ENCODE measurements at regions not wholly inside any gene's neighbourhood (a gene's known extent, or its start where the extent isn't known, plus 50 kb on each side); places are given as distances from the start of the nearest gene placed in this dataset.
"Not testable (repeated sequence)": the region's sequence is repeated elsewhere in the genome, so short reads cannot be mapped to it uniquely, and the experiment has no call there.

GRCh38 chr12:9311454-9311853, 103.3 kb upstream of the PZP start:
- CTCF ChIA-PET; H3K27ac Mint-ChIP-seq; H3K27me3 ChIP-seq (ENCODE audit: control insufficient read depth in 1 of 2, insufficient read depth in 2 of 2, low read length in 2 of 2); DNase-seq; H3K27me3 Mint-ChIP-seq; H3K36me3 ChIP-seq (ENCODE audit: insufficient read depth, low read length); H3K36me3 Mint-ChIP-seq (ENCODE audit: low read depth); H3K9me3 Mint-ChIP-seq; ATAC-seq (ENCODE audit: poor library complexity); H3K9me3 ChIP-seq (ENCODE audit: control insufficient read depth in 1 of 2, insufficient read depth in 1 of 2, low read length in 2 of 2); POLR2A ChIA-PET; H3K27ac ChIP-seq (ENCODE audit: low read depth in 1 of 2, low read length in 2 of 2); H3K4me3 Mint-ChIP-seq; H3K4me1 Mint-ChIP-seq (ENCODE audit: low read depth); H3K4me1 ChIP-seq (ENCODE audit: insufficient read depth, low read length); intact Hi-C loops (cut with DNase I, micrococcal nuclease); H3K4me3 ChIP-seq (ENCODE audit: low read length): not testable (repeated sequence)

- H3K4me3 Mint-ChIP-seq; intact Hi-C loops (cut with DNase I, micrococcal nuclease); DNase-seq; ATAC-seq (ENCODE audit: poor library complexity); POLR2A ChIA-PET; H3K27ac Mint-ChIP-seq; H3K9me3 Mint-ChIP-seq; H3K36me3 ChIP-seq (ENCODE audit: insufficient read depth, low read length); H3K27me3 ChIP-seq (ENCODE audit: control insufficient read depth in 1 of 2, insufficient read depth in 2 of 2, low read length in 2 of 2); CTCF ChIA-PET; H3K27ac ChIP-seq (ENCODE audit: low read depth in 1 of 2, low read length in 2 of 2); H3K27me3 Mint-ChIP-seq; H3K4me3 ChIP-seq (ENCODE audit: low read length); H3K4me1 ChIP-seq (ENCODE audit: insufficient read depth, low read length); H3K4me1 Mint-ChIP-seq (ENCODE audit: low read depth); H3K9me3 ChIP-seq (ENCODE audit: control insufficient read depth in 1 of 2, insufficient read depth in 1 of 2, low read length in 2 of 2); H3K36me3 Mint-ChIP-seq (ENCODE audit: low read depth): not testable (repeated sequence)
Measured at GRCh38 chr12:9310645-9311044, 102.5 kb upstream of the PZP start.

- H3K27me3 ChIP-seq (ENCODE audit: control insufficient read depth in 1 of 2, insufficient read depth in 2 of 2, low read length in 2 of 2); ATAC-seq (ENCODE audit: poor library complexity); H3K4me3 ChIP-seq (ENCODE audit: low read length); H3K27me3 Mint-ChIP-seq; H3K4me1 Mint-ChIP-seq (ENCODE audit: low read depth); H3K4me1 ChIP-seq (ENCODE audit: insufficient read depth, low read length); POLR2A ChIA-PET; H3K9me3 Mint-ChIP-seq; H3K4me3 Mint-ChIP-seq; CTCF ChIA-PET; H3K36me3 ChIP-seq (ENCODE audit: insufficient read depth, low read length); intact Hi-C loops (cut with DNase I, micrococcal nuclease); H3K27ac Mint-ChIP-seq; H3K36me3 Mint-ChIP-seq (ENCODE audit: low read depth); H3K9me3 ChIP-seq (ENCODE audit: control insufficient read depth in 1 of 2, insufficient read depth in 1 of 2, low read length in 2 of 2); DNase-seq; H3K27ac ChIP-seq (ENCODE audit: low read depth in 1 of 2, low read length in 2 of 2): not testable (repeated sequence)
Measured at GRCh38 chr12:9309749-9310148, 101.6 kb upstream of the PZP start.

GRCh38 chr12:9308745-9309144, 100.5 kb upstream of the PZP start:
- POLR2A ChIA-PET, result not testable (repeated sequence)

GRCh38 chr12:9308163-9308562, 100.0 kb upstream of the PZP start:
- H3K27ac ChIP-seq (ENCODE audit: low read depth in 1 of 2, low read length in 2 of 2); H3K36me3 ChIP-seq (ENCODE audit: insufficient read depth, low read length); H3K4me3 ChIP-seq (ENCODE audit: low read length); H3K27ac Mint-ChIP-seq; intact Hi-C loops (cut with DNase I, micrococcal nuclease); H3K4me1 Mint-ChIP-seq (ENCODE audit: low read depth); H3K4me1 ChIP-seq (ENCODE audit: insufficient read depth, low read length); POLR2A ChIA-PET; H3K9me3 Mint-ChIP-seq; ATAC-seq (ENCODE audit: poor library complexity); H3K27me3 ChIP-seq (ENCODE audit: control insufficient read depth in 1 of 2, insufficient read depth in 2 of 2, low read length in 2 of 2); DNase-seq; H3K27me3 Mint-ChIP-seq; H3K4me3 Mint-ChIP-seq; H3K9me3 ChIP-seq (ENCODE audit: control insufficient read depth in 1 of 2, insufficient read depth in 1 of 2, low read length in 2 of 2); CTCF ChIA-PET; H3K36me3 Mint-ChIP-seq (ENCODE audit: low read depth): not testable (repeated sequence)

More at GRCh38 chr12:9308745-9309144, 100.5 kb upstream of the PZP start:
- H3K27me3 Mint-ChIP-seq; H3K36me3 ChIP-seq (ENCODE audit: insufficient read depth, low read length); H3K4me3 Mint-ChIP-seq; H3K27ac ChIP-seq (ENCODE audit: low read depth in 1 of 2, low read length in 2 of 2); H3K4me1 Mint-ChIP-seq (ENCODE audit: low read depth); H3K27me3 ChIP-seq (ENCODE audit: control insufficient read depth in 1 of 2, insufficient read depth in 2 of 2, low read length in 2 of 2); H3K9me3 Mint-ChIP-seq; H3K4me3 ChIP-seq (ENCODE audit: low read length); ATAC-seq (ENCODE audit: poor library complexity); H3K27ac Mint-ChIP-seq; intact Hi-C loops (cut with DNase I, micrococcal nuclease); H3K9me3 ChIP-seq (ENCODE audit: control insufficient read depth in 1 of 2, insufficient read depth in 1 of 2, low read length in 2 of 2); DNase-seq; H3K4me1 ChIP-seq (ENCODE audit: insufficient read depth, low read length); CTCF ChIA-PET; H3K36me3 Mint-ChIP-seq (ENCODE audit: low read depth): not testable (repeated sequence)

GRCh38 chr12:9307255-9307654, 99.1 kb upstream of the PZP start:
- H3K9me3 ChIP-seq (ENCODE audit: control insufficient read depth in 1 of 2, insufficient read depth in 1 of 2, low read length in 2 of 2); H3K36me3 Mint-ChIP-seq (ENCODE audit: low read depth); H3K4me3 Mint-ChIP-seq; H3K9me3 Mint-ChIP-seq; H3K4me1 Mint-ChIP-seq (ENCODE audit: low read depth); intact Hi-C loops (cut with DNase I, micrococcal nuclease); ATAC-seq (ENCODE audit: poor library complexity); H3K27me3 Mint-ChIP-seq; H3K27ac Mint-ChIP-seq; POLR2A ChIA-PET; H3K4me3 ChIP-seq (ENCODE audit: low read length); DNase-seq; H3K4me1 ChIP-seq (ENCODE audit: insufficient read depth, low read length); H3K36me3 ChIP-seq (ENCODE audit: insufficient read depth, low read length); H3K27me3 ChIP-seq (ENCODE audit: control insufficient read depth in 1 of 2, insufficient read depth in 2 of 2, low read length in 2 of 2); CTCF ChIA-PET; H3K27ac ChIP-seq (ENCODE audit: low read depth in 1 of 2, low read length in 2 of 2): not testable (repeated sequence)

- H3K4me1 ChIP-seq (ENCODE audit: insufficient read depth, low read length); H3K9me3 ChIP-seq (ENCODE audit: control insufficient read depth in 1 of 2, insufficient read depth in 1 of 2, low read length in 2 of 2); H3K4me3 ChIP-seq (ENCODE audit: low read length); intact Hi-C loops (cut with DNase I, micrococcal nuclease); DNase-seq; CTCF ChIA-PET; ATAC-seq (ENCODE audit: poor library complexity); H3K27ac Mint-ChIP-seq; H3K27me3 ChIP-seq (ENCODE audit: control insufficient read depth in 1 of 2, insufficient read depth in 2 of 2, low read length in 2 of 2); H3K27ac ChIP-seq (ENCODE audit: low read depth in 1 of 2, low read length in 2 of 2); H3K27me3 Mint-ChIP-seq; H3K36me3 Mint-ChIP-seq (ENCODE audit: low read depth); H3K4me1 Mint-ChIP-seq (ENCODE audit: low read depth); H3K9me3 Mint-ChIP-seq; POLR2A ChIA-PET; H3K4me3 Mint-ChIP-seq; H3K36me3 ChIP-seq (ENCODE audit: insufficient read depth, low read length): not testable (repeated sequence)
Measured at GRCh38 chr12:9306004-9306403, 97.8 kb upstream of the PZP start.

Measured in CD4-positive, alpha-beta T cell (primary cell).